NOMO-1 treated with dmso at 0.1 percent for 144 hours (cell line): ENCODE measurements at regions not wholly inside any gene's neighbourhood (a gene's known extent, or its start where the extent isn't known, plus 50 kb on each side); places are given as distances from the start of the nearest gene placed in this dataset.

Experiments used
- DNase-seq: peaks from one replicate; lab custom pipeline; 2025; ENCODE audit not compliant: unreplicated experiment; lab: John Stamatoyannopoulos, UW

- no peak for DNase-seq
These were observed 83.1 kb upstream of the S1PR1 start for GRCh38 chr1:101153692-101154091.

- no peak for DNase-seq
These were observed 84.2 kb upstream of the S1PR1 start for GRCh38 chr1:101152633-101153032.

GRCh38 chr1:101151286-101151685 is 85.5 kb upstream of the S1PR1 start:
- no peak for DNase-seq

GRCh38 chr1:101150670-101151069 is 86.1 kb upstream of the S1PR1 start:
- DNase-seq, result no peak

- no peak for DNase-seq
These were observed 86.6 kb upstream of the S1PR1 start for GRCh38 chr1:101150266-101150665.

GRCh38 chr1:101148980-101149379 is 87.8 kb upstream of the S1PR1 start:
- DNase-seq, result no peak

GRCh38 chr1:101147381-101147780 is 89.4 kb upstream of the S1PR1 start:
- DNase-seq, result no peak

- no peak for DNase-seq
These were observed 91.4 kb upstream of the S1PR1 start for GRCh38 chr1:101145449-101145820.

- DNase-seq, result no peak
These were observed 92.0 kb upstream of the S1PR1 start for GRCh38 chr1:101144671-101145448.

- DNase-seq, result no peak
These were observed 94.6 kb upstream of the S1PR1 start for GRCh38 chr1:101142244-101142643.

GRCh38 chr1:101141376-101141775 is 95.4 kb upstream of the S1PR1 start:
- no peak for DNase-seq

GRCh38 chr1:101139821-101140718 is 96.7 kb upstream of the S1PR1 start:
- DNase-seq, result no peak

GRCh38 chr1:101139130-101139529 is 97.7 kb upstream of the S1PR1 start:
- DNase-seq, result no peak

- DNase-seq, result peak; percentile 76
These were observed 99.4 kb upstream of the S1PR1 start for GRCh38 chr1:101137144-101138126.

- no peak for DNase-seq
These were observed 100.1 kb upstream of the S1PR1 start for GRCh38 chr1:101136739-101137138.

- DNase-seq, result no peak
These were observed 100.5 kb upstream of the S1PR1 start for GRCh38 chr1:101136271-101136670.

GRCh38 chr1:101135526-101135925 is 101.3 kb upstream of the S1PR1 start:
- no peak for DNase-seq

- no peak for DNase-seq
These were observed 105.5 kb upstream of the S1PR1 start for GRCh38 chr1:101131239-101131843.

- DNase-seq, result no peak
These were observed 105.1 kb upstream of the DPH5 start for GRCh38 chr1:101130673-101131072.

- DNase-seq, result no peak
These were observed 103.3 kb upstream of the DPH5 start for GRCh38 chr1:101128846-101129245.
